Adrenal gland (tissue), 5 donors: ENCODE measurements at regions not wholly inside any gene's neighbourhood (a gene's known extent, or its start where the extent isn't known, plus 50 kb on each side); places are given as distances from the start of the nearest gene placed in this dataset.

Experiments used
- CTCF ChIP-seq, 6 experiments: fragments of 450-650 bp in 4 of 6; fragments of 200-600 bp in 2 of 6; sonication (generic) in 1 of 6; IDR thresholded peaks; 1 replicate in 5 of 6; 2 replicates in 1 of 6; pipeline versions ENCODE4 v1.5.1 to v1.8.0; 2016 to 2021; ENCODE audit warnings: antibody characterized with exemption in 6 of 6, mild to moderate bottlenecking in 2 of 6, moderate library complexity in 1 of 6
- POLR2A ChIP-seq, 2 donors: fragments of 450-650 bp; IDR thresholded peaks; one replicate each; pipeline ENCODE4 v1.6.1; 2017; ENCODE audit warnings: antibody characterized with exemption in 2 of 2, mild to moderate bottlenecking in 2 of 2, moderate library complexity in 1 of 2
- donor health status: DM: no; HTN: no; CAD: no.

DNA sequence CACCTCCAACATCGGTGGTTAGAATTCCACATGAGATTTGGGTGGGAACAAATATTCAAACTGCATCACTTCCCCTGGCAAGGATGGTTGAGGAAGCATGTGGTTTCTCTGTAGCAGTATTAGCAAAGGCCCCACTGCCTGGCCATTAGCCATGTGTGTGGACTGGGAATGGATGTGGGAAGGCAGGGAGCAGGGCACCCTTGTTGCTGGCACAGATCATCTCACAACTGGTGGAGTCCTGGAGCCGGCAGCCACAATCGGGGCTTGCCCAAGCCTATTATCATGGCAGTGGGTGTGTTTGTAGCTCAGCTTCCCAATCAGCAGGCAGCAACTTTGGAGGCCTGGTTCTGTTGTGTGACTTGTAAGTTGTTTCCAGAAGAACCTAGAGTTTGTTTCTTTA, 391.9 kb downstream of the DLEU7 start:
- TF ChIP-seq CTCF (IDR thresholded peaks at IDR 0.05) = no peak
- no peak for TF ChIP-seq POLR2A (IDR thresholded peaks at IDR 0.05)
